HG03575 (cell line): ENCODE measurements at regions not wholly inside any gene's neighbourhood (a gene's known extent, or its start where the extent isn't known, plus 50 kb on each side); places are given as distances from the start of the nearest gene placed in this dataset.

Experiments
- ATAC-seq: cut with Tn5 transposase; IDR thresholded peaks from one replicate; pipeline ENCODE4 v1.9.1; 2021; ENCODE audit not compliant: unreplicated experiment, insufficient number of reproducible peaks, low FRiP score; ENCODE audit errors: extremely low read depth

GRCh38 chr9:82923092-82923911 is 139.6 kb downstream of the RASEF start:
- ATAC-seq: no peak

- ATAC-seq: no peak
Measured at GRCh38 chr9:82923912-82924605, 138.9 kb downstream of the RASEF start.
